Neutrophil (primary cell): ENCODE measurements at regions not wholly inside any gene's neighbourhood (a gene's known extent, or its start where the extent isn't known, plus 50 kb on each side); places are given as distances from the start of the nearest gene placed in this dataset.

Source experiments
- H3K27ac ChIP-seq: fragments of 200-600 bp; sonication (generic); 2 replicates; pipeline ENCODE4 v1.5.1; 2016; ENCODE audit warnings: mild to moderate bottlenecking, moderate library complexity
- H3K27me3 ChIP-seq: fragments of 200-600 bp; sonication (generic); 2 replicates; pipeline ENCODE4 v1.6.0; 2016; ENCODE audit warnings: mild to moderate bottlenecking
- H3K36me3 ChIP-seq: fragments of 200-600 bp; sonication (generic); 2 replicates; pipeline ENCODE4 v1.5.1; 2017
- H3K4me1 ChIP-seq, 2 experiments: fragments of 200-600 bp in 1 of 2; sonication (generic) in 1 of 2; 1 replicate in 1 of 2; 2 replicates in 1 of 2; pipeline versions ENCODE4 v1.5.1 to v1.6.1; 2013 to 2016; ENCODE audit warnings: low read depth in 1 of 2, low read length in 1 of 2, mild to moderate bottlenecking in 1 of 2, moderate library complexity in 1 of 2; ENCODE audit not compliant: control insufficient read depth in 1 of 2, insufficient read depth in 1 of 2
- H3K4me3 ChIP-seq, 2 experiments: fragments of 200-600 bp in 1 of 2; sonication (generic) in 1 of 2; 1 replicate in 1 of 2; 2 replicates in 1 of 2; pipeline ENCODE4 v1.5.1; 2013 to 2016; ENCODE audit warnings: low read depth in 1 of 2, low read length in 1 of 2, mild to moderate bottlenecking in 1 of 2, moderate library complexity in 1 of 2
- H3K9me3 ChIP-seq: fragments of 200-600 bp; sonication (generic); 2 replicates; pipeline ENCODE4 v1.5.1; 2016
- TF ChIP-seq, protein P1 (sequence below): fragments of 200-600 bp; sonication (generic); IDR thresholded peaks from 2 replicates; pipeline ENCODE4 v1.5.1; 2016; ENCODE audit warnings: antibody characterized with exemption

DNA sequence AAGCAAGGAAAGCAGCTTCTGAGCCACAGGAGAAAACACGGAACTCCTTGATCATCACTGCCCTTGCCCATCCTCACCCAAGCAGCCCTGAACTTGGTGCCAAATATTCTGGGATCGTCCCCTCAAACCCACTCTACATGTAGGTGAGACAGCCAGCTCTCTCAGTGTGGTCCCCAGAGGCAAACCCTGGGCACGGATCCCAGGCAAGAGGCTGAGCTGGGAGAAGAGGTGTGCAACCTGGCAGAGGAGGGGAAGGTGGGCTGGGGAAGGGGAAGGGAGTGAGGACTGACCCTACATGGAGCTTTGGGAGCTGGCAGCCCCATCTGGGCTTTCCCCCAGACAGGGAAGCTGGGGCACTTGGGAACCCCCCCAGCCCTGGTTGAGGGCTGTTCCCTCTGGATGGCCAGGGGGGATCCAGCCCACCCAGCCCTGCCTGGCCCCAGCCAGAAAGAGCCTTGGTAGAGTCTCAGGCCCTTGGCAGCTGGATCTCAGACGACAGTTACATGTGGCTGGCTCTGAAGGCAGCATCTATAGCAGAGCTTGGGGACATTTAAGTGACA lies 186.2 kb upstream of the CST7 start:
- TF ChIP-seq, protein P1, sequence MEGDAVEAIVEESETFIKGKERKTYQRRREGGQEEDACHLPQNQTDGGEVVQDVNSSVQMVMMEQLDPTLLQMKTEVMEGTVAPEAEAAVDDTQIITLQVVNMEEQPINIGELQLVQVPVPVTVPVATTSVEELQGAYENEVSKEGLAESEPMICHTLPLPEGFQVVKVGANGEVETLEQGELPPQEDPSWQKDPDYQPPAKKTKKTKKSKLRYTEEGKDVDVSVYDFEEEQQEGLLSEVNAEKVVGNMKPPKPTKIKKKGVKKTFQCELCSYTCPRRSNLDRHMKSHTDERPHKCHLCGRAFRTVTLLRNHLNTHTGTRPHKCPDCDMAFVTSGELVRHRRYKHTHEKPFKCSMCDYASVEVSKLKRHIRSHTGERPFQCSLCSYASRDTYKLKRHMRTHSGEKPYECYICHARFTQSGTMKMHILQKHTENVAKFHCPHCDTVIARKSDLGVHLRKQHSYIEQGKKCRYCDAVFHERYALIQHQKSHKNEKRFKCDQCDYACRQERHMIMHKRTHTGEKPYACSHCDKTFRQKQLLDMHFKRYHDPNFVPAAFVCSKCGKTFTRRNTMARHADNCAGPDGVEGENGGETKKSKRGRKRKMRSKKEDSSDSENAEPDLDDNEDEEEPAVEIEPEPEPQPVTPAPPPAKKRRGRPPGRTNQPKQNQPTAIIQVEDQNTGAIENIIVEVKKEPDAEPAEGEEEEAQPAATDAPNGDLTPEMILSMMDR: no peak
- H3K27me3 ChIP-seq: peaks cover 20% of the 10 kb centered on the region
- H3K4me3 ChIP-seq: no peak overlapping the region
- H3K4me1 ChIP-seq: no peaks in the 10 kb centered on the region
- no peaks in the 10 kb centered on the region for H3K9me3 ChIP-seq
- no peak overlapping the region for H3K27ac ChIP-seq
- no peaks in the 10 kb centered on the region for H3K36me3 ChIP-seq

DNA sequence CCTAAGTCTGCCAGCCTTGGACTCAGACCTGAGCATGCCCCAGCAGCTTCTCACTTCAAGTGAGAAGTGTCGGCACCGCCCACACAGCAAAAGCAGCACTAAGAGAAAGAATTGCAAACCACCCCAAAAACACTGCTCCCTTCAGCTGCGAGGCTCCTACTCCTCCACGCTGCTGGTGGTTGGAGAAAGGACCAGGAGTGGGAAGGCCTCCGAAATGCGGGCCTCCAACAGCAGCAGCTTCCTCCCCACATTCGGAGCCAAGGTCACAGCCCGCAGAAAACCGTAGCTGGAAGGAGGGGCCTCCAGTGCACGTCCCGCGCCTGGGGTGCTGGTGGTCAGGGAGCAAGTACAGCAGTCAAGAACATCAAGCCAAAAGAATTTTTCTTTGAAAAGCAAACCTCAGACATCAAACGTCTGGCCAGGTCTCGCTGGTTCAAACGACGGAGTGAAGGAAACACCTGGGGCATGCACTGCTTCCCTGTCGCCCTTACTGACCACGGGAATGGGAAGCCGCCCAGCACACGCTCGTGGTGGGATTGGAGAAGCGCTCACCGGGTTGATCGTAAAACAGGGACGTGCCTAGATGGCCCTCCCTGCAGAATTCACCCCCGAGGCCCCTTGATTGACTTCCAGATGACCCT lies 185.6 kb upstream of the CST7 start:
- H3K4me3 ChIP-seq: no peak overlapping the region
- no peaks in the 10 kb centered on the region for H3K36me3 ChIP-seq
- H3K4me1 ChIP-seq: no peaks in the 10 kb centered on the region
- no peaks in the 10 kb centered on the region for H3K9me3 ChIP-seq
- no peak overlapping the region for H3K27ac ChIP-seq
- TF ChIP-seq, protein P1: no peak
- peaks cover 20% of the 10 kb centered on the region for H3K27me3 ChIP-seq

DNA sequence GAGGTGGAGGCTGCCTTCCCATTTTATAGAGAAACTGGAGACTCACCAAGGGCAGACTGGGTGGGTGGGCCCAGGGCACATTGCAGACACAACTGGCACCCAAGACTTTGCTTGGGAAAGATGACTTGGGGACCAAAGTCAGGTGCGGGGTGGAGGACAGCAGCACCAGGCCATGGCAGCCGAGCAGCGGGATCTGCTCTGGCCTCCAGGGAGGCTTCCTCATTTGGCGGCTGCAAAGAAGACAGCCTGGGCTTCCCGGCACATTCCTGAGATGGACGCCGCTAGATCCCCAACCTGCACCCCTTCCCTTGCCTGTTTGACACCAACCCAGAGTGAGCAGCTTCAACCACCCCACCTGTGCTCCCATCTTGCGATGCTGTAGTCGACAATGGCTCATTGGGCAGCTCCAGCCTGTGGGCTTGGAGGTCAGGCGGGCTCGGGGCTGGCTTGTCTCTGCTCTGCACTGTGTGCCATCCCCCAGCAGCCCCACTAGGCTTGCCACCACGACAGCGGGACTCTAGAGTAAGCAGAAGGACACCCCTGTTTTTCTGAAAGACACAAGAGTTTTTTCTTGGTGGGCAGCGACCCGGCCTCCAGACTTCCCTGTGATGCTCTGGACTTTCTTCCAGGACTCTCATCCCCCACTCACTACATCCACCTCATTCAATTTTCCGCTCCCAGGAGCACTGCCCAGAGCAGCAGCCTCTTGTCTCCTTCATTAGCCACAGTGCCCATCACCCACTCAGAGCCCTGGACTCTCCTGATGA lies 184.9 kb upstream of the CST7 start:
- H3K9me3 ChIP-seq: no peaks in the 10 kb centered on the region
- no peaks in the 10 kb centered on the region for H3K4me1 ChIP-seq
- H3K27me3 ChIP-seq: peaks cover 20% of the 10 kb centered on the region
- H3K36me3 ChIP-seq: no peaks in the 10 kb centered on the region
- TF ChIP-seq, protein P1: no peak
- no peak overlapping the region for H3K27ac ChIP-seq
- no peak overlapping the region for H3K4me3 ChIP-seq

DNA sequence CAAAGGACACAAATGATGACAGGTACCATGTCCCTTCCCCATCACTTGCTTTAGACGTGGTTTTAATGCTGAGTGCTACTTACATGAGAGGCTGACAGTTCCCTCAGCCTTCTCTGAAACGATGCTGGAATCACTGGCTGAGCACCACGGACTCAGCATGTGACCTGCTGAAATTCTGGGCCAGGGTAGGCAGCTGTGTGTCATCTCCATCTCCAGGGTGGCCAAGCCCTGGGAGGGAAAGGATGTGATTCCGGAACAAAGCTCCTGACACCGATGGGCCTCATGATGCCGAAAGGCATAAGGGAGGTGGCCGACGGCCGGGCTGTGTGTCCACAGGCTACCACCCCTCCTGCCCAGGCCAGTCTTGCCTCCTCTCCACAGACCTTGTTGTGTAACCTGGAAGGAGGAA lies 184.3 kb upstream of the CST7 start:
- TF ChIP-seq, protein P1: no peak
- Histone ChIP-seq H3K27me3 (peaks cover 20% of the 10 kb centered on the region), H3K4me1 (no peaks in the 10 kb centered on the region), H3K36me3 (no peaks in the 10 kb centered on the region), H3K27ac (no peak overlapping the region), H3K4me3 (no peak overlapping the region), H3K9me3 (no peaks in the 10 kb centered on the region)

DNA sequence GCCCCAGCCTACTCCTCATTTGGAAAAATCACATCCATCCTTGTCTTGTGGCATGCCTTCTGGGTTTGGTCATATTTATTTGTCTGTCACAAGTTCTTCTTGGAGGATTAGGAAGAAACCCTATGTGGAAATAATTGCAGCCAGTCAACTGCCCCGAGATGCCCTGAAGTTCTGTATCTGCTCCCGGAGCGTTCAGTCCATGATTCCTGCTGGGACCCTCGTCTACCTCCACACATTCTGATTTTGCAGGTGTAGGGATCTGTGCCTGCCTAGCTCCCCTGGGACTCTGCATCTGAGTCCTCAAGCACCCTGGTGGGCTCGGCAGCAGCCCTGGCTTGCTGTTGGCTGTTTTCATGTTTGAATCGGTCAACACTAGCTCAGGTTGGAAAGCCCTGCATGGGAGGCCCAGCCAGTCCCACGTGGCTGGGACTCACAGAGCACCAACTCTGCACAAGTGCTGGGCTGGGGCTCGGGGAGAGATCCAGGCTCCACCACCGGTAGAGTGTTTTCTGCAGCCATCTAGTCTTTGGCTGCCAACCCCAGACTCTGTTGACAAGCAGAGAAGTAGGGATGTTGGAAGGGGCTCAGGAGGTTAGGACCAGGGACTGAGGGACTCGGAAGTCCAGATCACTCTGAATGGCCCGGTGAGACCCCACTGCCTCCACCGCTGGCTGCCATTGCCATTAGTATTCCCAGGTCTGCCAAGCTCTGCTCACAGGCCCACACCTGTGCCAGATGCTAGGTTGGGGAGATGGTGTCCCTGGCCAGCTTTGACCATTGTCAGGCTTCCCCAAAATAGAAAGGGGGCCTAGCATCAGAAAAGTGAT lies 183.5 kb upstream of the CST7 start:
- no peaks in the 10 kb centered on the region for H3K4me1 ChIP-seq
- H3K9me3 ChIP-seq: no peaks in the 10 kb centered on the region
- H3K27me3 ChIP-seq: peaks cover 20% of the 10 kb centered on the region
- H3K27ac ChIP-seq: no peak overlapping the region
- no peaks in the 10 kb centered on the region for H3K36me3 ChIP-seq
- no peak overlapping the region for H3K4me3 ChIP-seq
- TF ChIP-seq, protein P1: no peak
